Left cardiac atrium (tissue), 4 donors: ENCODE measurements at regions not wholly inside any gene's neighbourhood (a gene's known extent, or its start where the extent isn't known, plus 50 kb on each side); places are given as distances from the start of the nearest gene placed in this dataset.
A peak's percentile ranks its signal among the peaks of the same experiment; 100 is the strongest.
"Not testable (repeated sequence)": the region's sequence is repeated elsewhere in the genome, so short reads cannot be mapped to it uniquely, and the experiment has no call there.

ENCODE experiments used
- ATAC-seq, 2 donors: fragments of 200-7000 bp; cut with Tn5 transposase; one replicate each; pipeline ENCODE4 v1.9.1; 2020; ENCODE audit warnings: mild to moderate bottlenecking in 2 of 2, moderate library complexity in 2 of 2
- DNase-seq: peaks from one replicate; pipeline ENCODE4 v3.0.0-alpha.2; 2020
- intact Hi-C, 2 donors: fragments of 100-400 bp; cut with DNase I; formaldehyde crosslinking; loops; one replicate each; pipeline versions ENCODE4 v1.14.1 to v1.15.1; 2022 to 2023
- donor health status: DM: no; HTN: yes; CAD: no.
- donor health status: DM: no; HTN: yes; CAD: no; lungs with severe emphysema.
- donor health status: DM: yes; HTN: yes; CAD: no.
- donor health status: Dilated cardiomyopathy.

DNA sequence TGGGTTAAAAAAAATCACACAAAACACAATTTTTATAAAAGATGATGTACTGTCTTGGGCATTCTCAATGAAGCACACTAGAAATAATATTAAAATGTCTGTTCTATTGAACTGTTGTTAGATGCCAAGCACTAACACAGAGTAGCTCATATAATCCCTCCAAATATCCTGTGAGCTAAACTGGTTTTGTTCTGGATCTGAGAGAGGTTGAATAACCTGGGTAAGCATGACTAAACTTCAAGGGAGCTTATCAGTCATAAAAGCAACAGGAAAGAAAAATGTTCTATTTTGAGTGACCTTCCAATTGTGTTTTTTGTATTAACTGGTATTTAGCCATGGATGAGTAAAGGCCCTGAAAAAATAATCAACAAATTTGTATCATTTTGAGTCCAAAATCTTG, 175.3 kb downstream of the SMC2 start:
- ATAC-seq (no peak), DNase-seq (no peak)
- intact Hi-C loops: no loop called here

DNA sequence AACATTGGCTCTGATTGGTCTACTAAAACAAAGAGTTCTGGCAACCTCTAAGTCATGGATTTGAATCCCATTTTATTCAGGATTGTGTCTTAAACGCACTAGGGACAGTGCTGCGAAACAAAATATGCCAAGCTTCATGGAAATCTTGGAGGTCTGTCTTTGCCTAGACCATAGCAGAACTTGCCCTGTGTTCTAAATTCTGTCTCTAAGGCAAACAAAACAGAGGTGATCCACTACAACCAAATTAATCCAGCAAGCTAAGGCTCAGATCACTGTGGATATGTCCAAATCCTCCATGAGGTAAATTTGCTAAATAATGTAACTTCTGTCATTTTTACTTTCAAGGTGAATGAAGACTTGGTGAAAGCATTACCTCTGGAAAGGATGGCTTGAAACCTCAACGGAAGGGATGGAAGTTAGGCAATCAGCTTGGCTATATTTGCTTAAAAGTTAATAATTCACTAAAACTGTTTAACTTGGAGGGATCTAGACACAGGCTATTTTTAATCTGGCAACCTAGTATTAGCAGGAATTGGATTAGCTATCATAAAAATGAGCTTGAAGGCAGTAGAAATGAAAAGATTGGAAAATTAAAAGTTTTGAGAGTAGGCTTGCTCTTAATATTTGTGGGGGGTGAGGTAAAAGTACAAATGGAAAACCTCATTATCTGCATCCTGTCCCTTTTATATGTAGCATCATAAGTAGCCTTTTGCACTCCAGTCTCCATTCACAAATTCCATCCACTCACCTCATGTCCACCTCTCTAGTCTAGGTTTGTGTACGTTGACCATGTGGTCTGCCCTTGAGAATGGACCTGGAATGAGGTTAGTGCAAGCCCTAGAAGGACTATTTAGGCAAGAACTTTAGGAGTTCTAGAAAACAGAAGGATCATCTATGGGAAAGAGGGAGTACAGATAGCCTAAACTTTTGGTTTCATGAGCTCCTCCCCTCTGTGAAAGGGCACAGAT, 176.2 kb downstream of the SMC2 start:
- ATAC-seq (no peak), DNase-seq (no peak)

DNA sequence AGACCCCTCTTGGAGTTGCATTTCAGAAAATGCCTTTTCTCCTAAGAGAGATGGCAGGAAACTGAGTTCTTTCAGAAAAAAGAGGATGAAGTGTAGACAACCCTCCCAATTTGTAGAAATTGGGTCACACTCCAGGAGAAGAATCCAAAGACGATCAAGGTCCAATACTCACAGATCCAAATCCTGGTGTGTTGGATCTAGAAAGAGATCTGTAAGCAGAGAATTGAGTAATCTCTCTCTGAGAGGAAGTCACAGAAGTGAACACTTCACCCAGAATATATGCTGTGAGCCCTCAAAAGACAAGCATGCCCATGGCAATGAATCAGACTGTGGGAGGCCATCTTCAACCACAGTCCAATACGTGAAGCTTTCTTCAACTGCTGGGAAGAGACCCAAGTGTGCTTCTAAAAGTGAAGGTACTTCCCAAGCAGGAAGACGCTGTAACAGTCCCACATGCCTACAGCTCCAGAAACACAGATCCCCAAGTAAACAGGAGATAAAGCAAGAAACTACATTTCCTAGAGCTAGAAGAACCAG, 182.7 kb downstream of the SMC2 start:
- no peak for DNase-seq
- intact Hi-C loops: no loop called here
- no peak for ATAC-seq

More for the DNA sequence above, 176.2 kb downstream of the SMC2 start:
- intact Hi-C loops: no loop called here

DNA sequence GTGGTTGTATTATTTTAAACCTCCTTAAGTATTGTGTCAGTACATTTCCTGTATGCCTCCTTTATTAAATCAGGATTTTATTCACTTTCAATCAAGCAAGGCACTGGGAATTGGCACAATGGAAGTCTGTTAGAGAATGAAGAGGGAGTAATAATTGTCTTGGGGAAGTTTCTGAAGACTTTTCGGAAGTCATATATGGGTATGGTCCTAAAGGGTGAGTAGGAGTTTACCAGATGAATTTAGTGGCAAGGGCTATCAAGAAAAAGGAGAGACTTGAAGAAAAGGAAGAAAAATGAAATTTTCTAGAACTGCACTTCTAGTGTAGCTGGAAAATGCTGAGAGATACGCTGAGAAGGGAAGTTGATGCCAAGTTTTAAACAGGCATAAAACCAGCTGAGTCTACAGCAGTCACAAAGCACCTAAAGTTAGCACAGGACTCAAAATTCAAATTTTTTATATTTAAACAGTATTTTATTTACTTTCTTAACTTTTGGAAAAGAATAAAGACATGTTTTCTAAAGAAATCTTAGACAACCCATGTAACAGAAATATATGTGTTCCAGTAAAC, 184.9 kb downstream of the SMC2 start:
- DNase-seq: no peak
- intact Hi-C loops: no loop called here
- no peak for ATAC-seq

DNA sequence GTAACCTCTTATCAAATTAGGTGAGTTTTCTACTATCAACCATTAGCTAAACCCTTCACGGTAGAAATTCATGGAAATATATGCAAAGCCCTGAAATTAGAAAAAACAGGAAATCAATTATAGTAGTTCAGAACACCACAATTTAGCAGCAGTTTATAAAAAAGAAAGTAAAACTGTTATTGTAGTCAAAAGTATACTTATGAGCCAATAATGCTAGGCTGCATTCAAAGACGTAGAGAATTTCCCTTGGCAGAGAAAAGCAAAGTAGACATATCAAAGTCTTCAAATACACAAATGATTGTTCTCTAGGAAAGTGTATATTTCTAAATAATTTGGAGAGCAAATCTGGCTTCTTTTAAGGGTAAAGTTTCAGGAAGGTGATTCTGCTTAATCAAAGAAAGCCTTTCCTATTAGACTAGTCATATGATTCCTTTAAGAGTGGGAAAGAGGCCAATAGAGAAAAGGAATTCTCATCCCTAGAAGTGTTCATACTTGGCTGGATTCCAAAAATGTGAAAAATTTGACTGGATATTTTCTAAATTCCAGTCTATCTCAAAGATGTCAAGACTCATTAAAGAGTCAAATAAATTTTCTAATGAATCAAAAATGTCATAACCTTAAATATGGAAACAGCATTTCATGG, 185.5 kb downstream of the SMC2 start:
- ATAC-seq: peak in 1 of 2 donors; percentile 66
- intact Hi-C loops: no loop called here

DNA sequence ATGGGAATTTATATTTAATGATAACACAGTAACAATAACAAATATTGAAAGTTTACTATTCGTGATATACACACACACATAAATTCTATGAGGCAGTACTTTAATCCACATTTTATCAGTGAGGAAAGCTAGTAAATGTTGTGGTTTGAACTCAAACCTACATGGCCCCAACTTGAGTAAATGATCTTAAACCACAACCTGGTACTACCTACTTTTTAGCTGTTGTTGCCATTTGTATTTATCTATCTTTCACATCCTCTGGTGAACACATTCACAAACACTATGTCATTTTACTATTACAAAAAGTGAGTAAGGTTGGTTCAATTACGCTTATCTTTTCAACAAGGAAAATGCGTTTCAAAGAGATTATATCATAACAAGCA, 186.1 kb downstream of the SMC2 start:
- DNase-seq (no peak), ATAC-seq (no peak)
- intact Hi-C loops: no loop called here

More for the DNA sequence above, 185.5 kb downstream of the SMC2 start:
- no peak for DNase-seq

DNA sequence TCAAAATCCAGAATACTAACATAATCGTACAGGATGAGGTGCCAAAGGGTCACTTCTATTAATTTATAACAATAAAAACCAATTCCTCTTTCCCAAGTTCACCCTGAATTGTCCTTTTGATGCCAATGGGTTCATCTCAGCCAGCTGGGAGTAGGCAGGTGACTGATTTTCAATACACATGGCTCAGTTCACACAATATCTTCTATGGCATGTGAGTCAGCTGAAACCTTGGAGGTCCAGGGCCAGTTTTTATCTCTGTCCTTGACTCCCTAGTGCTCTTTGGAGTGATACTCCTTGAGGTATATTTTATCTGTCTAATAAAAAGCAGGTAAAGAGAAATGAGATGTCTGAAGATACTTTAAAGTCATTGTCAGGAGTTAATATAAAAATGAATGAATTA, 186.6 kb downstream of the SMC2 start:
- no peak for DNase-seq
- no peak for ATAC-seq
- intact Hi-C loops: no loop called here

DNA sequence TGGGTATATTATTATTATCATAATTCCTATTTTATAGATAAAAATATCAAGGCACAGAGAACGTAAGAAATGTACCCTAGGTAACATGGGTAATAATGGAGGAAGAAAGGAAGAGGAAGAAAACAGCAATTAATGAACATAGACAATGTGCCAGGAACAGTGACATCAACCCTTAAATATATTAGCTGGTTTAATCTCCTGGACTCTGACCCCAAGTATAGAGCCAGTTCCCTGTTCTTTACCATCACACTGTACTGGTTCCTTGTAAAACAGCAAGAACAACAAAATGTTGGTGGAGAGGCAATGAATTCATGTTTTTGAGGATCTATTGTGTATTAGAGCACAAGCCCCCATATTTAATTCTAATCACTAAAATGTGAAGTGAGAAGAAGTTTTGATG, 192.1 kb downstream of the SMC2 start:
- intact Hi-C loops: no loop called here
- DNase-seq (no peak), ATAC-seq (no peak)

DNA sequence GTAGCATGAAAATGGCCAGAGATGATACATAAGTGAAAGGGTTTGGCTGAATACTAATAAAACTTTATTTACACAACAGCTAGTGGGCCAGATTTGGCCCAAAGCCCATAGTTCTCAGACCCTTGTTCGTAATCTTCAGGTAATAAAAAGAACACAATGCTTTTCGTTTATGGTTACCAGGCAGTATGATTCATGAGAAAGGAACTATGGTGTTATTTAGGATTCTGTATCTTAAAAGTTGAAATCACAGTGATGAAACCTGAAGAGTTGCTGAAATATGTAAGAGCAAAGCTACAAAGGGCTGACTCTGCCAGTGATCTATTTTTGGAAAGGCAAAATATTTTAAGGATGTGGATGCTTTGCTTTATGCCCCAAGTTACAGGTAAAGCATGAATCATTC, 192.7 kb downstream of the SMC2 start:
- peak in 1 of 2 donors; percentile 41 for ATAC-seq
- intact Hi-C loops: no loop called here
- no peak for DNase-seq

DNA sequence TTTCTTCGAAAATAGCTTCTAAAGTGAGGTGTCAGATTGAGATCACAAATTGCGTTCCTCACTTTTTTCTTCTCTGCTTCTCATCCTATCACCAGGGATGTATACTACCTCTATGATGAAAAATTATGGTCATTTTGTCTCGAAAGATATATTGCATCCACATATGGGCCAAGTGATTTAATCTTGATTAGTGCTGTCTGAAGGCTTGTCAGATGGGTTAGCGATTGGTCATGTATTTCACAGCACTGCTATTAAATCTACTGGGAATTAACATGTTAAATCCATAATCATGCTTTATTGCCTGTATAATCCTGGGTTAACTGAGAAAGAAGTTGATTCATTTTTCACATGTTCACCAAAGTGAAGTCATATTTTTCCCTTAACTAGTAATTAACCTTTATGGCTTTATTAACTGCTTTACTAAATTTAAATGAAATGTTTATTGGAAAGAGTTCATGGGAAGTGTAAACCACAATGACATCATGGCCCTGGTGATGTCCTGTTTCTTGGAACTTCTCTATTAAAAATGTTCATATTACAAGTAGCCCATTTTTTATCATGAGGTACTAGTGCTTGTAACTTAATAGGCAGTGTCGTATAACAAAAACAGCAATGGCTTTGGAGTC, 193.3 kb downstream of the SMC2 start:
- no peak for ATAC-seq
- DNase-seq: no peak
- intact Hi-C loops: no loop called here

DNA sequence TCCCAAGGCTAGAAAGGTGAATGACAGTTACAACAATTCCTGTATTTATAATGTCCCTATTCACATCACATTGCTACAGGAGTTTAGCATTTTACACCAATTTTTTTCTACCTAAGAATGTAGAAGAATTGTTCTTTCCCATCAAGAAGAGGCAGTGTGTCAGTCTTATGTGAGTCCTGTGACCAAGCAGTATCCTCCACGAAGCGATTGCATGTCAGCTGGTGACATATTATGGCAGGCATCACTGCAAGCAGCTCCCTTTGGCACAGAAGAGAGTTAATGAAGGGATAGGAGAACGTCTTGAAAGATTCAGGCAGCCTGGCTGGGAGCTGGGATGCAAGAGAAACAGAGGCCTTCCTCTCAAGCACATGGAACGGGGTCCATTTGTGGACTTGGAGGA, 199.8 kb downstream of the SMC2 start:
- intact Hi-C loops: no loop called here
- no peak for ATAC-seq

DNA sequence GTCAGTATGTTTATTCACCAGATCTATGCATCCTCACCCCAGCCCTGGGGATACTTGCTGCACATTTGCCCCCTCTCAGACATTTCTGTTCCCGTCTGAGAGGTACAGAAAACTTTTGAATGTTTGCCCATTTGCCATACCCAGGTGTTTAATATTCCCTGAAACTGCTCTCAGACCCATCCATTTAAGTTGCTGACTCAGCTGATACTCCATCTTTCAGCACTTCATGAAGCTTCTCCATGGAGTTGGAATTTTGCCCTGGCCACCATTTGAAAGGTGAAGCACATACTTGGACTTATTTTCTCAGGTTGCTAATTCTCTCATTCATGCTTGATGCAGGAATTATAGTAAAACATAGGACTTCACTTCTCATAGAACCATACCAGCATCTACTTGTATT, 203.9 kb upstream of the OR13F1 start:
- intact Hi-C loops: no loop called here
- no peak for DNase-seq
- no peak for ATAC-seq

More for the DNA sequence above, 199.8 kb downstream of the SMC2 start:
- no peak for DNase-seq

DNA sequence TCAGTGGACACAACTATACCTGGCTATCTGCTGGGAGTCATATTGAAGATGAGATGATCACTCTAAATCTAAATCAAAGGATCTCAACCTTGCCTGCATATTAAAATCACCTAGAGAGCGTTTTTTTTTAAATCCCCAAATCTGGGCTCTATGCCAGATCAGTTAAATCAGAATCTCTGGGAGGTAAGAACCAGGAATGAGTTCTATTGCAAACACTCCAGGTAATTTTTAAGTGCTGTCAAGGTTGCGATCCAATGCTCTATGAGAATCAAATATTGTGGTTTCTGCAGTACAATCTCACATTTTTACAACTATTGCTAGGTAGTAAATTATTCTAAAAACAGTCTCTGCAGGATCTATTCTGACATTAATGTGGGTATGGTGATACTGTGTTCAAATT, 202.3 kb upstream of the OR13F1 start:
- no peak for DNase-seq
- intact Hi-C loops: no loop called here
- no peak for ATAC-seq

DNA sequence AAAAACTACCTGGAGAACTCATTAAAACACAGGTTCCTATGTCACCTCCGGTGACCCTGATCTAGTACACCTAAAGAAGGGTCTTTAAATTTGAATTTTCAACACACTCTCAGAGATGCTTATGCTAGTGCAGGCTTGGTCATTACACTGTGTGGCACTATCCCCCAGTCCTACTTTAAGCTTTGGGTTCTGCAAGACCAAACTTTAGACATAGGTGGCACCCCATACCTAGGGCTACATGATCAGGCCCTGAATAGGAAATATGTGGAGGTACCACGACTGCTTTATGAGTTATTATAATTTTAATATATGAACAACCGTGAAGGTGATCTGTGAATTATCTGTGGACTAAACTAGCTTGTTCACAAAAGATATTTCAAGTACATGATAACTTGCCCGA, 201.3 kb upstream of the OR13F1 start:
- intact Hi-C loops: no loop called here
- ATAC-seq (no peak), DNase-seq (no peak)

DNA sequence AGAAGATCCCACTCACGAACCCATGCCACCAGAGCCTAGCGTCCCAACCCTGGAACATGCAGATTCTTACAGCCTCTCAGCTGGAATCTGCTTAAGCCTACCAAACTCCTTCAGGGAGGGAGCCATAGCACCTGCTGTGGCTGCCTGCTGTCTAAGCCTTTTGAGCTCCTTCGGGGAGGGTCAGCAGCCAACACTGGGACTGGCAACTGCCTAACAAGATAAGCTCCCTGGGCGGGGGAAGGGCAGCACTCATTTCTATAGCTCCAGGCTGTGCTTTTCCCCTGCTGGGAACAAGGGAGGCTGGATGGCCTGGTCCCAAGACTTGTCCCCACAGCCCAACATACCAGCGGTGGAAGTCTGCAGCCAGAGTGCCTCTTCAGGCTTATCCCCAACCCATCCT, 199.1 kb upstream of the OR13F1 start:
- no peak for DNase-seq
- intact Hi-C loops: no loop called here
- ATAC-seq: no peak

DNA sequence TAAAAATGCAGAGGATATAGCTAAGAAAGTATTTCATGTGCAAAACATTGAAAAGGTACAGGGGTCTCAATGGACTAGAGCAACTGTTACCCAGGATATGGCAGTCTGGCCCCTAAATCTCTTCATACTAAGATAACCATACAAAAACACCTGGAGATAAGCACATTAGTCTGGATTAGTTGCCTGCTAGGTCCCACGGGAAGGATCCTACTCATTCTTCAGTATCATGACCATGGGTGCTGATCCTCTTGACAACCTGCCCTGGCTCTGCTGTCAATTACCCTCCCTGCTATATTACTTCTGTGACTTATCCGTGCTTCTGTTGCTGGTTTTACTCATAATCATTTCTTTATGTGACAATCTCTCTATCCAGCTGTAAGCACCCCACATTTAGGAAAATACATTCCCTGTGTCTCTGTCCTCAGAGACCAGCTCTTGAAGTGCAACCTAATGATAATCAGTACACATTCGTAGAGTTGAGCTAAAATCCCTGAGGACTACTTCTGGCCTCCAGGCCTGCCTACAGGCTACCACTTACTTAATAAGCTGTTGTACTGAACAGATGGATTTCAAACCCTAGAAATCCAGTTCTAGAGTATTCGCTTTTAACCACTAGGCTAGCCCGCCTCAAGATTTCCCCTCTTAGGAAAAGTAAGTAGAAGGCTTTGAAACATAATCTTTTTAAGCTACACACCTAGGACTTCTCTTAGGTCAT, 190.5 kb upstream of the OR13F1 start:
- intact Hi-C loops: no loop called here
- no peak for ATAC-seq
- no peak for DNase-seq

DNA sequence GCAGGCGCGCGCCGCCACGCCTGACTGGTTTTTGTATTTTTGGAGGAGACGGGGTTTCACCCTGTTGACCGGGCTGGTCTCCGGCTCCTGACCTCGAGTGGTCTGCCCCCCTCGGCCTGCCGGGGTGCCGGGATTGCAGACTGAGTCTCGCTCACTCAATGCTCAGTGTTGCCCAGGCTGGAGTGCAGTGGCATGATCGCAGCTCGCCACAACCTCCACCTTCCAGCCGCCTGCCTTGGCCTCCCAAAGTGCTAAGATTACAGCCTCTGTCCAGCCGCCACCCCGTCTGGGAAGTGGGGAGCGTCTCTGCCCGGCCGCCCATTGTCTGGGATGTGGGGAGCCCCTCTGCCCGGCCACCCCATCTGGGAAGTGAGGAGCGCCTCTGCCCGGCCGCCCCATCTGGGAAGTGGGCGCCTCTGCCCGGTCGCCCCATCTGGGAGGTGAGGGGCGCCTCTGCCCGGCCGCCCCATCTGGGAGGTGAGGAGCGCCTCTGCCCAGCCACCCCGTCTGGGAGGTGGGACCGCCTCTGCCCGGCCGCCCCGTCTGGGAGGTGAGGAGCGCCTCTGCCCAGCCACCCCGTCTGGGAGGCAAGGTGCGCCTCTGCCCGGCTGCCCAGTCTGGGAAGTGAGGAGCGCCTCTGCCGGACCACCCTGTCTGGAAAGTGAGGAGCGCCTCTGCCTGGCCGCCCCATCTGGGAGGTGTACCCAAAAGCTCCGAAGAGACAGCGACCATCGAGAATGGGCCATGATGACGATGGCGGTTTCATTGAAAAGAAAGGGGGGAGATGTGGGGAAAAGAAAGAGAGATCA, 187.7 kb upstream of the OR13F1 start:
- ATAC-seq, intact Hi-C loops, DNase-seq: not testable (repeated sequence)

DNA sequence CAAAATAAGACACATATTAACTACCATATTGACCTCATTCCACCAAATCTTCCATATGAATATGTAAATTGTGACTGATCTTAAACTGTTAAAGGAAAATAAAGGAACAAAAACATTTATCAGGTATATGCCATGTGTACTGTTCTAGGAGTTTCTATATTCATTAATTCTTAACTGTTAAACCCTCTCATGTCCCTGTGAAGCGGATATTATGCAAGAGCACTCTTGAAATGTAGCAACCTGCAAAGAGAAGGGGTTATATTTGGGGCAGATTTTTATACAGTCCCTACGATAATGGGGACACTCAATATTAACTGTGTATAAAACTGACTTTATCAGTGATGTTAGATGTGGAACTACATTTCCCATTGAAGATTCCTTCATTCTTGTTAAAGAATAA, 184.9 kb upstream of the OR13F1 start:
- DNase-seq (no peak), ATAC-seq (no peak)
- intact Hi-C loops: no loop called here
